Muscle of leg (tissue), 3 donors: ENCODE measurements at regions not wholly inside any gene's neighbourhood (a gene's known extent, or its start where the extent isn't known, plus 50 kb on each side); places are given as distances from the start of the nearest gene placed in this dataset.
"Not testable (repeated sequence)": the region's sequence is repeated elsewhere in the genome, so short reads cannot be mapped to it uniquely, and the experiment has no call there.

Source experiments
- DNase-seq: peaks from one replicate; pipeline ENCODE4 v3.0.0; 2013
- H3K27ac ChIP-seq: one replicate; pipeline ENCODE4 v1.5.1; 2013; ENCODE audit warnings: mild to moderate bottlenecking, low read length, control low read depth
- H3K27me3 ChIP-seq: one replicate; pipeline ENCODE4 v1.6.1; 2013; ENCODE audit warnings: low read length; ENCODE audit not compliant: control insufficient read depth, insufficient read depth
- H3K36me3 ChIP-seq: one replicate; pipeline ENCODE4 v1.6.1; 2013; ENCODE audit warnings: low read length; ENCODE audit not compliant: control insufficient read depth, insufficient read depth
- H3K4me1 ChIP-seq: one replicate; pipeline ENCODE4 v1.6.1; 2013; ENCODE audit warnings: low read length; ENCODE audit not compliant: control insufficient read depth, insufficient read depth
- H3K4me3 ChIP-seq: one replicate; pipeline ENCODE4 v1.5.1; 2013; ENCODE audit warnings: low read length, control low read depth
- H3K9me3 ChIP-seq: replicated peaks from 2 replicates; pipeline ENCODE4 v1.6.1; 2013; ENCODE audit warnings: low read depth, low read length; ENCODE audit not compliant: control insufficient read depth
- WGBS: methylation state at CpG from one replicate; pipeline ENCODE4 v1.1.5; 2013; ENCODE audit warnings: missing lambda C conversion rate; ENCODE audit not compliant: insufficient coverage; 5-methylcytosine and 5-hydroxymethylcytosine counted together

DNA sequence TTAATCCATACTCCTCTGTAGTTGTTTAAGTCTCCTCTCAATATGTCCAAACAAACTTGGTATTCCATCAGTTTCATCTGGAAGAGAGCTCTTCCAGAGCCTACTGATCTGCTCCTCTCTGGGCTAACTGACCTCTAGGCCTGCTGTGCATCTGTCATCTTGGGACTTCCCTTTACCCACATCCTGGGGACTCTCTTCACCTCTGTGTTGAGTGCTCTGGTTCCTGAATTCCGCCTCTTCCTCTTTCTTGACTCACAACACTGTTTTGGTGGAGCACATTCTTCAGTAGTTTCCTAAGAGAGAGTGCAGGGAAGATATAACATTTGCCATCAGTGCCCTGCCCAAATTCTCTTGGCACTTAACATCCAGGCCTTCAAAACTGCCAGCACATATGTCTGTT, 55.9 kb upstream of the NOTCH2NLA start:
- H3K27ac ChIP-seq, H3K4me1 ChIP-seq, H3K4me3 ChIP-seq, DNase-seq, H3K36me3 ChIP-seq, H3K9me3 ChIP-seq, H3K27me3 ChIP-seq: not testable (repeated sequence)
- WGBS: no CpG with 5 or more reads among the region's 1 CpG

DNA sequence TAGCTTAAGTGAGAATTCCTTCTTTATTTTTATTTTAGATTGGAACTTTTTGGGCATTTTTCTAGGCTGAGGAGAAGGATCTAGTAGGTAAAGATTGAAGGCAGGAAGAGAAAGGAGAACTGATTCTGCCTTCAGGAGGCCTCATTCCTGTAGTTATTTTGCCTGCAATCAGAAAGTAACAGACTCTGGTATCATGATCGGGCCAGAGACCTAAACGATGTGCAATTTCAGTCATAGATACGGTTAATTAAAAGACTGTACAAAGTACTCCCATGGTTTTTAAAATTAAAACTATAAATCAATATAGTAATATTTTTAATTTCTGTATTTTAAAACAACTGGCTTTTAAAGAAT, 54.7 kb upstream of the NOTCH2NLA start:
- no CpG with 5 or more reads among the region's 3 CpGs for WGBS
- H3K36me3 ChIP-seq: not testable (repeated sequence)

GRCh38 chr1:146282807-146283526, 54.1 kb upstream of the NOTCH2NLA start:
- not testable (repeated sequence) for H3K27ac ChIP-seq, H3K4me1 ChIP-seq, H3K9me3 ChIP-seq, H3K4me3 ChIP-seq, H3K36me3 ChIP-seq, H3K27me3 ChIP-seq, DNase-seq
- WGBS: no CpG with 5 or more reads among the region's 5 CpGs

More for the DNA sequence above, 54.7 kb upstream of the NOTCH2NLA start:
- H3K9me3 ChIP-seq, H3K4me1 ChIP-seq, H3K4me3 ChIP-seq, DNase-seq, H3K27me3 ChIP-seq, H3K27ac ChIP-seq: not testable (repeated sequence)

GRCh38 chr1:146281522-146281921, 52.7 kb upstream of the NOTCH2NLA start:
- no CpG with 5 or more reads among the region's 4 CpGs for WGBS
- H3K4me3 ChIP-seq, H3K9me3 ChIP-seq, H3K4me1 ChIP-seq, DNase-seq, H3K27me3 ChIP-seq, H3K27ac ChIP-seq, H3K36me3 ChIP-seq: not testable (repeated sequence)

DNA sequence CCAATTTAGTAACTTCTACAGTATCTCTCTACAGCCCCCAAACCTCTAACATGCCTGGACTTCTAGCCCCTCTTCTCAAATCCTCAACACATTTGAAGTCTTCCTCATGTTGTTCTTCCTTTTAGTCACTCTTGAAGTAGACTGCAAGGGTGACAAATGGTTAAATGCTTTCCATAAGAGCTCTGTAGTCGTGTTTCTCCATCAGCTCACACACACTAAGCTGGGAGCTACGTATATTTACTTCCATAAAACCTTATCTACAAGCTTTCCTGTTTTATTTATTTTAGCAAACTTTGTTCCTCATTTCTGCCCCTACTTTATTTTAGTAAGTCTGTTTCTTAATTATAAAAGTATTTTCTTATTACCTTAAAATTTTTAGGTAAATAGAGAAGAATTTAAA, 49.9 kb upstream of the NOTCH2NLA start:
- H3K4me1 ChIP-seq, H3K4me3 ChIP-seq, H3K9me3 ChIP-seq, H3K36me3 ChIP-seq, H3K27ac ChIP-seq, H3K27me3 ChIP-seq, DNase-seq: not testable (repeated sequence)
- whole genome bisulfite sequencing: no CpG with 5 or more reads among the region's 2 CpGs
